ENCODE measurements at regions not wholly inside any gene's neighbourhood (a gene's known extent, or its start where the extent isn't known, plus 50 kb on each side); places are given as distances from the start of the nearest gene placed in this dataset.

GRCh38 chr15:39304201-39304841 lies 276.6 kb upstream of the THBS1 start:
- no peaks in the 10 kb centered on the region for H3K27me3 ChIP-seq (ENCODE audit: low read length)
- no peaks in the 10 kb centered on the region; the same call in 1 of the 2 replicates for H3K9me2 ChIP-seq (replicated peaks; ENCODE audit: insufficient read depth, low read length)
- H3K4me1 ChIP-seq (ENCODE audit: low read length), result no peaks in the 10 kb centered on the region
- H3K27ac ChIP-seq (ENCODE audit: low read length), result no peak overlapping the region
- no peak overlapping the region for H2AFZ ChIP-seq (ENCODE audit: low read length)
- H3K9me3 ChIP-seq (ENCODE audit: low read length), result no peaks in the 10 kb centered on the region
- H3K36me3 ChIP-seq (ENCODE audit: insufficient read depth, low read length), result no peaks in the 10 kb centered on the region
- no peak overlapping the region for H3K9ac ChIP-seq (ENCODE audit: low read length)
- H3K79me2 ChIP-seq (ENCODE audit: low read length), result no peaks in the 10 kb centered on the region
- no peak for DNase-seq
- H4K20me1 ChIP-seq (ENCODE audit: insufficient read depth, low read depth, low read length), result no peaks in the 10 kb centered on the region
- H3K4me3 ChIP-seq (ENCODE audit: low read length), result no peak overlapping the region
- no peak overlapping the region for H3K4me2 ChIP-seq (ENCODE audit: low read depth, low read length, poor library complexity, severe bottlenecking)

GRCh38 chr15:39304931-39305728 lies 275.7 kb upstream of the THBS1 start:
- Histone ChIP-seq H3K79me2 (ENCODE audit: low read length) (no peaks in the 10 kb centered on the region), H3K27ac (ENCODE audit: low read length) (no peak overlapping the region), H3K27me3 (ENCODE audit: low read length) (no peaks in the 10 kb centered on the region), H3K9me3 (ENCODE audit: low read length) (no peaks in the 10 kb centered on the region), H4K20me1 (ENCODE audit: insufficient read depth, low read depth, low read length) (no peaks in the 10 kb centered on the region), H3K4me2 (ENCODE audit: low read depth, low read length, poor library complexity, severe bottlenecking) (no peak overlapping the region), H3K4me3 (ENCODE audit: low read length) (no peak overlapping the region), H2AFZ (ENCODE audit: low read length) (no peak overlapping the region), H3K36me3 (ENCODE audit: insufficient read depth, low read length) (no peaks in the 10 kb centered on the region), H3K4me1 (ENCODE audit: low read length) (no peaks in the 10 kb centered on the region), H3K9me2 (replicated peaks; ENCODE audit: insufficient read depth, low read length) (no peaks in the 10 kb centered on the region; the same call in 1 of the 2 replicates), H3K9ac (ENCODE audit: low read length) (no peak overlapping the region)
- no peak for DNase-seq

- Histone ChIP-seq H3K4me2 (ENCODE audit: low read depth, low read length, poor library complexity, severe bottlenecking) (no peak overlapping the region), H3K9me2 (replicated peaks; ENCODE audit: insufficient read depth, low read length) (no peaks in the 10 kb centered on the region; the same call in 1 of the 2 replicates), H4K20me1 (ENCODE audit: insufficient read depth, low read depth, low read length) (no peaks in the 10 kb centered on the region), H3K4me3 (ENCODE audit: low read length) (no peak overlapping the region), H3K9ac (ENCODE audit: low read length) (no peak overlapping the region), H3K9me3 (ENCODE audit: low read length) (no peaks in the 10 kb centered on the region), H2AFZ (ENCODE audit: low read length) (no peak overlapping the region), H3K4me1 (ENCODE audit: low read length) (no peaks in the 10 kb centered on the region), H3K27me3 (ENCODE audit: low read length) (no peaks in the 10 kb centered on the region), H3K36me3 (ENCODE audit: insufficient read depth, low read length) (no peaks in the 10 kb centered on the region), H3K27ac (ENCODE audit: low read length) (no peak overlapping the region), H3K79me2 (ENCODE audit: low read length) (no peaks in the 10 kb centered on the region)
- no peak for DNase-seq
Observed at GRCh38 chr15:39310633-39311032, 270.2 kb upstream of the THBS1 start.

GRCh38 chr15:39312984-39313383 lies 267.9 kb upstream of the THBS1 start:
- Histone ChIP-seq H3K79me2 (ENCODE audit: low read length) (no peaks in the 10 kb centered on the region), H3K4me2 (ENCODE audit: low read depth, low read length, poor library complexity, severe bottlenecking) (no peak overlapping the region), H3K9me2 (replicated peaks; ENCODE audit: insufficient read depth, low read length) (no peaks in the 10 kb centered on the region; the same call in 1 of the 2 replicates), H3K36me3 (ENCODE audit: insufficient read depth, low read length) (no peaks in the 10 kb centered on the region), H3K27ac (ENCODE audit: low read length) (no peak overlapping the region), H4K20me1 (ENCODE audit: insufficient read depth, low read depth, low read length) (no peaks in the 10 kb centered on the region), H3K9me3 (ENCODE audit: low read length) (no peaks in the 10 kb centered on the region), H3K4me3 (ENCODE audit: low read length) (no peak overlapping the region), H3K27me3 (ENCODE audit: low read length) (no peaks in the 10 kb centered on the region), H3K4me1 (ENCODE audit: low read length) (no peaks in the 10 kb centered on the region), H3K9ac (ENCODE audit: low read length) (no peak overlapping the region), H2AFZ (ENCODE audit: low read length) (no peak overlapping the region)
- DNase-seq, result peak; percentile 63

- Histone ChIP-seq H3K4me1 (ENCODE audit: low read length) (no peaks in the 10 kb centered on the region), H3K9me3 (ENCODE audit: low read length) (no peaks in the 10 kb centered on the region), H3K4me3 (ENCODE audit: low read length) (no peak overlapping the region), H3K36me3 (ENCODE audit: insufficient read depth, low read length) (no peaks in the 10 kb centered on the region), H3K4me2 (ENCODE audit: low read depth, low read length, poor library complexity, severe bottlenecking) (no peak overlapping the region), H3K9ac (ENCODE audit: low read length) (no peak overlapping the region), H2AFZ (ENCODE audit: low read length) (no peak overlapping the region), H3K79me2 (ENCODE audit: low read length) (no peaks in the 10 kb centered on the region), H3K9me2 (replicated peaks; ENCODE audit: insufficient read depth, low read length) (no peaks in the 10 kb centered on the region; the same call in 1 of the 2 replicates), H3K27ac (ENCODE audit: low read length) (no peak overlapping the region), H4K20me1 (ENCODE audit: insufficient read depth, low read depth, low read length) (no peaks in the 10 kb centered on the region), H3K27me3 (ENCODE audit: low read length) (no peaks in the 10 kb centered on the region)
- DNase-seq, result no peak
Observed at GRCh38 chr15:39313467-39313866, 267.4 kb upstream of the THBS1 start.

GRCh38 chr15:39313881-39314280 lies 267.0 kb upstream of the THBS1 start:
- Histone ChIP-seq H3K4me3 (ENCODE audit: low read length) (no peak overlapping the region), H3K4me2 (ENCODE audit: low read depth, low read length, poor library complexity, severe bottlenecking) (no peak overlapping the region), H3K4me1 (ENCODE audit: low read length) (no peaks in the 10 kb centered on the region), H2AFZ (ENCODE audit: low read length) (no peak overlapping the region), H4K20me1 (ENCODE audit: insufficient read depth, low read depth, low read length) (no peaks in the 10 kb centered on the region), H3K27ac (ENCODE audit: low read length) (no peak overlapping the region), H3K27me3 (ENCODE audit: low read length) (no peaks in the 10 kb centered on the region), H3K36me3 (ENCODE audit: insufficient read depth, low read length) (no peaks in the 10 kb centered on the region), H3K79me2 (ENCODE audit: low read length) (no peaks in the 10 kb centered on the region), H3K9me3 (ENCODE audit: low read length) (no peaks in the 10 kb centered on the region), H3K9me2 (replicated peaks; ENCODE audit: insufficient read depth, low read length) (no peaks in the 10 kb centered on the region; the same call in 1 of the 2 replicates), H3K9ac (ENCODE audit: low read length) (no peak overlapping the region)
- no peak for DNase-seq

GRCh38 chr15:39315206-39315850 lies 265.6 kb upstream of the THBS1 start:
- Histone ChIP-seq H3K27me3 (ENCODE audit: low read length) (no peaks in the 10 kb centered on the region), H3K4me1 (ENCODE audit: low read length) (no peaks in the 10 kb centered on the region), H4K20me1 (ENCODE audit: insufficient read depth, low read depth, low read length) (no peaks in the 10 kb centered on the region), H3K27ac (ENCODE audit: low read length) (no peak overlapping the region), H2AFZ (ENCODE audit: low read length) (no peak overlapping the region), H3K4me3 (ENCODE audit: low read length) (no peak overlapping the region), H3K9ac (ENCODE audit: low read length) (no peak overlapping the region), H3K9me2 (replicated peaks; ENCODE audit: insufficient read depth, low read length) (no peaks in the 10 kb centered on the region), H3K9me3 (ENCODE audit: low read length) (no peaks in the 10 kb centered on the region), H3K4me2 (ENCODE audit: low read depth, low read length, poor library complexity, severe bottlenecking) (no peak overlapping the region), H3K36me3 (ENCODE audit: insufficient read depth, low read length) (no peaks in the 10 kb centered on the region), H3K79me2 (ENCODE audit: low read length) (no peaks in the 10 kb centered on the region)
- no peak for DNase-seq

- Histone ChIP-seq H3K4me3 (ENCODE audit: low read length) (no peak overlapping the region), H3K4me1 (ENCODE audit: low read length) (no peaks in the 10 kb centered on the region), H3K9ac (ENCODE audit: low read length) (no peak overlapping the region)
Observed at GRCh38 chr15:39317225-39317624, 263.7 kb upstream of the THBS1 start.

More at GRCh38 chr15:39317225-39317624, 263.7 kb upstream of the THBS1 start:
- no peak overlapping the region for H3K27ac ChIP-seq (ENCODE audit: low read length)
- H3K9me2 ChIP-seq (replicated peaks; ENCODE audit: insufficient read depth, low read length), result no peaks in the 10 kb centered on the region
- H3K4me2 ChIP-seq (ENCODE audit: low read depth, low read length, poor library complexity, severe bottlenecking), result no peak overlapping the region
- H2AFZ ChIP-seq (ENCODE audit: low read length), result no peak overlapping the region
- H3K27me3 ChIP-seq (ENCODE audit: low read length), result no peaks in the 10 kb centered on the region
- no peaks in the 10 kb centered on the region for H3K9me3 ChIP-seq (ENCODE audit: low read length)
- no peaks in the 10 kb centered on the region for H3K36me3 ChIP-seq (ENCODE audit: insufficient read depth, low read length)
- H4K20me1 ChIP-seq (ENCODE audit: insufficient read depth, low read depth, low read length), result no peaks in the 10 kb centered on the region
- DNase-seq, result no peak
- H3K79me2 ChIP-seq (ENCODE audit: low read length), result no peaks in the 10 kb centered on the region

All from Karpas-422 (cell line).